HepG2 (cell line): ENCODE measurements at regions not wholly inside any gene's neighbourhood (a gene's known extent, or its start where the extent isn't known, plus 50 kb on each side); places are given as distances from the start of the nearest gene placed in this dataset.

Experiments used
- ATAC-seq: fragments of 200-7000 bp; cut with Tn5 transposase; 3 replicates; pipeline ENCODE4 v1.9.1; 2020; ENCODE audit warnings: mild to moderate bottlenecking, moderate library complexity
- BruUV-seq: library from RNA; stranded (reverse); fragments of 400-500 nt; replicated peaks from 2 replicates; lab custom pipeline; 2021; lab: Mats Ljungman, UMichigan
- CTCF ChIA-PET: fragments of 300-600 bp; formaldehyde crosslinking; extraction: SDS; loops from one replicate; lab custom pipeline; 2021; ENCODE audit warnings: low total read pairs, inconsistent platforms, low intra/inter-chr PET ratio; lab: Yijun Ruan, JAX
- POLR2A ChIA-PET: fragments of 350-600 bp; sonication (Branson Sonifier 250); formaldehyde crosslinking; loops from one replicate; lab custom pipeline; 2020; ENCODE audit warnings: antibody characterized with exemption, inconsistent platforms; lab: Yijun Ruan, JAX
- DNase-seq: peaks from one replicate; pipeline ENCODE4 v3.0.0-alpha.2; 2015; ENCODE audit warnings: low spot score
- FAIRE-seq: peaks from 3 replicates; lab custom pipeline; 2011; peaks lifted over from hg19 to GRCh38; lab: Jason Lieb, UNC
- H2AFZ ChIP-seq: one replicate; pipeline ENCODE4 v1.6.1; 2011; ENCODE audit warnings: low read length, inconsistent platforms
- H3K27ac ChIP-seq: fragments of 300-600 bp; 3 replicates; pipeline ENCODE4 v1.8.0; 2011; ENCODE audit warnings: mixed run types, mild to moderate bottlenecking, mixed read lengths, low read length, inconsistent platforms; ENCODE audit not compliant: insufficient read depth; ENCODE audit errors: extremely low read length
- H3K27me3 ChIP-seq, 2 experiments: fragments of 200-600 bp in 1 of 2; 2 replicates in 1 of 2; 3 replicates in 1 of 2; pipeline versions ENCODE4 v1.6.0 to v1.8.0; 2011; ENCODE audit warnings: low read length in 2 of 2, mild to moderate bottlenecking in 2 of 2, moderate library complexity in 2 of 2, inconsistent platforms in 1 of 2; ENCODE audit not compliant: insufficient read depth in 2 of 2, control insufficient read depth in 1 of 2
- H3K36me3 ChIP-seq, 2 experiments: fragments of 200-600 bp in 1 of 2; replicated peaks in 1 of 2; 2 replicates in 1 of 2; 3 replicates in 1 of 2; pipeline versions ENCODE4 v1.5.1 to v1.8.0; 2011; ENCODE audit warnings: low read length in 2 of 2, inconsistent platforms in 1 of 2; ENCODE audit not compliant: insufficient read depth in 2 of 2, control insufficient read depth in 1 of 2
- H3K4me1 ChIP-seq: 2 replicates; pipeline ENCODE4 v1.5.1; 2012; ENCODE audit warnings: low read length, inconsistent platforms; ENCODE audit not compliant: insufficient read depth
- H3K4me2 ChIP-seq: 2 replicates; pipeline ENCODE4 v1.6.0; 2011; ENCODE audit warnings: low read depth, low read length, inconsistent platforms
- H3K4me3 ChIP-seq, 3 experiments: fragments of 200-600 bp in 1 of 3; sonication (generic), shearing (Covaris generic) in 1 of 3; replicated peaks in 1 of 3; 2 replicates each; pipeline ENCODE4 v1.5.1; 2011 to 2016; ENCODE audit warnings: low read length in 3 of 3, inconsistent platforms in 2 of 3, low read depth in 2 of 3, mild to moderate bottlenecking in 2 of 3, control low read depth in 1 of 3, mixed read lengths in 1 of 3; ENCODE audit not compliant: insufficient read depth in 1 of 3
- H3K79me2 ChIP-seq: one replicate; pipeline ENCODE4 v1.6.1; 2011; ENCODE audit warnings: low read length, inconsistent platforms; ENCODE audit not compliant: insufficient read depth
- H3K9ac ChIP-seq: 2 replicates; pipeline ENCODE4 v1.6.0; 2011; ENCODE audit warnings: mild to moderate bottlenecking, low read depth, low read length, inconsistent platforms; ENCODE audit not compliant: insufficient read depth
- H3K9me3 ChIP-seq: 2 replicates; pipeline ENCODE4 v1.5.1; 2012; ENCODE audit warnings: mild to moderate bottlenecking, low read length
- H4K20me1 ChIP-seq: 2 replicates; pipeline ENCODE4 v1.6.0; 2011; ENCODE audit warnings: inconsistent platforms, mild to moderate bottlenecking, low read length, moderate library complexity; ENCODE audit not compliant: insufficient read depth
- HMGA1 ChIP-seq: sonication (generic); formaldehyde crosslinking; conservative IDR thresholded peaks from 2 replicates; pipeline ENCODE4 v1.4.0; 2020; ENCODE audit warnings: missing genetic modification reagents
- KLF16 ChIP-seq, 2 experiments: sonication (generic) in 1 of 2; formaldehyde crosslinking in 1 of 2; IDR thresholded peaks; 2 replicates each; pipeline versions ENCODE4 v1.6.1 to v1.8.0; 2016 to 2023; ENCODE audit warnings: missing genetic modification reagents in 2 of 2, missing compliant biosample characterization in 1 of 2
- MIER2 ChIP-seq: IDR thresholded peaks from 2 replicates; pipeline ENCODE4 v1.6.1; 2016; ENCODE audit warnings: missing biosample characterization, missing genetic modification reagents
- PITX1 ChIP-seq: sonication (generic); formaldehyde crosslinking; IDR thresholded peaks from 2 replicates; pipeline ENCODE4 v1.5.1; 2020; ENCODE audit warnings: mild to moderate bottlenecking, missing genetic modification reagents
- ZNF775 ChIP-seq: sonication (generic); formaldehyde crosslinking; IDR thresholded peaks from 2 replicates; pipeline ENCODE4 v1.4.0; 2020; ENCODE audit warnings: missing genetic modification reagents, mild to moderate bottlenecking, moderate library complexity, borderline replicate concordance
- in situ Hi-C: cut with HindIII; loops from 2 replicates; pipeline ENCODE4 v1.10.0; 2017; ENCODE audit warnings: low pct_unique_long_range_greater_than_20kb; ENCODE audit not compliant: extremely low pct_ligation_motif_present
- intact Hi-C: fragments of 100-400 bp; cut with micrococcal nuclease; formaldehyde crosslinking; loops from one replicate; pipeline ENCODE4 v1.10.0; 2022; ENCODE audit not compliant: unreplicated experiment
- TF ChIP-seq, protein P1 (sequence below): sonication (generic); IDR thresholded peaks from 2 replicates; pipeline ENCODE4 v1.6.1; 2016; ENCODE audit warnings: low read depth, borderline replicate concordance
- TF ChIP-seq, protein P2 (sequence below): IDR thresholded peaks from 2 replicates; pipeline ENCODE4 v1.6.1; 2016; ENCODE audit warnings: low read depth
- TF ChIP-seq, protein P3 (sequence below): sonication (generic); formaldehyde crosslinking; IDR thresholded peaks from 2 replicates; pipeline ENCODE4 v1.4.0; 2020; ENCODE audit warnings: mild to moderate bottlenecking, low read depth, missing genetic modification reagents

DNA sequence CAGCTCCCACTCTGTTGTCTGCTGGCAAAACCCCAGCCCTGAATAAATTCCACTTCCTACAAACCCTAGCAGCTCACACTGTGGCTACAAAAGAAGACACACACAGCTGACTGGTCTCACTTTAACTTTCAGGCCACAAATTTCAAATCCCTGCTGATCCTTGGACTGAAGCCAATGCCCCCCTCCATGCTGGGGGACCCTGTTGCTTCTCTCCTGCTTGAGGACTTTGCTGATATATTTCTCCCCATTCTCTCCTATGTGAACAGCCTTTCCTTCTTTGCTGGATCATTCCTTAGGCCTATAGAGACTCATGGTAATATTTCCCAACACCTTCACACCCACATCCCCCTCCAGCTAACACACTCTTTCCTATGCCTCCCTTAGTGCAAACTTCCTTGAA is 79.6 kb upstream of the ADRA1B start:
- in situ Hi-C loops, result no loop called here
- ChIA-PET CTCF (no interaction called here), POLR2A (no interaction called here)
- Histone ChIP-seq H3K27ac (no peak overlapping the region), H3K4me1 (no peaks in the 10 kb centered on the region), H2AFZ (no peak overlapping the region), H3K4me3 (no peak overlapping the region), H3K4me2 (no peak overlapping the region), H3K9me3 (no peaks in the 10 kb centered on the region), H3K36me3 (no peaks in the 10 kb centered on the region), H4K20me1 (no peaks in the 10 kb centered on the region), H3K27me3 (no peaks in the 10 kb centered on the region), H3K79me2 (no peaks in the 10 kb centered on the region), H3K9ac (no peak overlapping the region)
- no peak for TF ChIP-seq HMGA1 (CRISPR knock-in tag)
- TF ChIP-seq, protein P1, sequence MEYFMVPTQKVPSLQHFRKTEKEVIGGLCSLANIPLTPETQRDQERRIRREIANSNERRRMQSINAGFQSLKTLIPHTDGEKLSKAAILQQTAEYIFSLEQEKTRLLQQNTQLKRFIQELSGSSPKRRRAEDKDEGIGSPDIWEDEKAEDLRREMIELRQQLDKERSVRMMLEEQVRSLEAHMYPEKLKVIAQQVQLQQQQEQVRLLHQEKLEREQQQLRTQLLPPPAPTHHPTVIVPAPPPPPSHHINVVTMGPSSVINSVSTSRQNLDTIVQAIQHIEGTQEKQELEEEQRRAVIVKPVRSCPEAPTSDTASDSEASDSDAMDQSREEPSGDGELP, result no peak
- TF ChIP-seq KLF16 (CRISPR knock-in tag; IDR thresholded peaks at IDR 0.05), result no peak
- no peak for TF ChIP-seq PITX1 (CRISPR knock-in tag)
- TF ChIP-seq ZNF775 (CRISPR knock-in tag), result no peak
- TF ChIP-seq, protein P2, sequence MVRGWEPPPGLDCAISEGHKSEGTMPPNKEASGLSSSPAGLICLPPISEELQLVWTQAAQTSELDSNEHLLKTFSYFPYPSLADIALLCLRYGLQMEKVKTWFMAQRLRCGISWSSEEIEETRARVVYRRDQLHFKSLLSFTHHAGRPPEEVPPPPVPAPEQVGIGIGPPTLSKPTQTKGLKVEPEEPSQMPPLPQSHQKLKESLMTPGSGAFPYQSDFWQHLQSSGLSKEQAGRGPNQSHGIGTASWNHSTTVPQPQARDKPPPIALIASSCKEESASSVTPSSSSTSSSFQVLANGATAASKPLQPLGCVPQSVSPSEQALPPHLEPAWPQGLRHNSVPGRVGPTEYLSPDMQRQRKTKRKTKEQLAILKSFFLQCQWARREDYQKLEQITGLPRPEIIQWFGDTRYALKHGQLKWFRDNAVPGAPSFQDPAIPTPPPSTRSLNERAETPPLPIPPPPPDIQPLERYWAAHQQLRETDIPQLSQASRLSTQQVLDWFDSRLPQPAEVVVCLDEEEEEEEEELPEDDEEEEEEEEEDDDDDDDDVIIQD (CRISPR knock-in tag), result no peak
- TF ChIP-seq, protein P3, sequence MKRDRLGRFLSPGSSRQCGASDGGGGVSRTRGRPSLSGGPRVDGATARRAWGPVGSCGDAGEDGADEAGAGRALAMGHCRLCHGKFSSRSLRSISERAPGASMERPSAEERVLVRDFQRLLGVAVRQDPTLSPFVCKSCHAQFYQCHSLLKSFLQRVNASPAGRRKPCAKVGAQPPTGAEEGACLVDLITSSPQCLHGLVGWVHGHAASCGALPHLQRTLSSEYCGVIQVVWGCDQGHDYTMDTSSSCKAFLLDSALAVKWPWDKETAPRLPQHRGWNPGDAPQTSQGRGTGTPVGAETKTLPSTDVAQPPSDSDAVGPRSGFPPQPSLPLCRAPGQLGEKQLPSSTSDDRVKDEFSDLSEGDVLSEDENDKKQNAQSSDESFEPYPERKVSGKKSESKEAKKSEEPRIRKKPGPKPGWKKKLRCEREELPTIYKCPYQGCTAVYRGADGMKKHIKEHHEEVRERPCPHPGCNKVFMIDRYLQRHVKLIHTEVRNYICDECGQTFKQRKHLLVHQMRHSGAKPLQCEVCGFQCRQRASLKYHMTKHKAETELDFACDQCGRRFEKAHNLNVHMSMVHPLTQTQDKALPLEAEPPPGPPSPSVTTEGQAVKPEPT (CRISPR knock-in tag), result no peak
- TF ChIP-seq MIER2 (CRISPR knock-in tag), result no peak
- BruUV-seq, result no TSS peak
- FAIRE-seq (no peak), DNase-seq (no peak), ATAC-seq (no peak)
- intact Hi-C loops, result no loop called here
